Vagina (tissue), 2 donors: ENCODE measurements at regions not wholly inside any gene's neighbourhood (a gene's known extent, or its start where the extent isn't known, plus 50 kb on each side); places are given as distances from the start of the nearest gene placed in this dataset.

Experiments
- DNase-seq, 2 donors: peaks; one replicate each; pipeline ENCODE4 v3.0.0-alpha.2; 2017; ENCODE audit errors: extremely low spot score in 2 of 2
- H3K27ac ChIP-seq: fragments of 200-600 bp; sonication (generic); one replicate; pipeline ENCODE4 v1.5.1; 2019
- H3K27me3 ChIP-seq: fragments of 200-600 bp; sonication (generic); one replicate; pipeline ENCODE4 v1.5.1; 2019
- H3K36me3 ChIP-seq, 2 donors: fragments of 200-600 bp; sonication (generic); one replicate each; pipeline ENCODE4 v1.5.1; 2017 to 2019
- H3K4me1 ChIP-seq: fragments of 200-600 bp; sonication (generic); one replicate; pipeline ENCODE4 v1.5.1; 2019
- H3K4me3 ChIP-seq, 2 donors: fragments of 200-600 bp; sonication (generic); 1 replicate in 1 of 2; 2 replicates in 1 of 2; pipeline ENCODE4 v1.5.1; 2016 to 2019
- H3K9me3 ChIP-seq: fragments of 200-600 bp; sonication (generic); one replicate; pipeline ENCODE4 v1.5.1; 2019
- CTCF ChIP-seq, 3 experiments: fragments of 450-650 bp in 2 of 3; fragments of 200-600 bp in 1 of 3; sonication (generic) in 1 of 3; IDR thresholded peaks; one replicate each; pipeline ENCODE4 v1.5.1; 2017 to 2019; ENCODE audit warnings: antibody characterized with exemption in 3 of 3, mild to moderate bottlenecking in 2 of 3, moderate library complexity in 2 of 3
- POLR2A ChIP-seq, 2 donors: fragments of 450-650 bp; IDR thresholded peaks; one replicate each; pipeline ENCODE4 v1.6.1; 2017; ENCODE audit warnings: antibody characterized with exemption in 2 of 2, mild to moderate bottlenecking in 2 of 2, moderate library complexity in 2 of 2
- POLR2AphosphoS5 ChIP-seq, 2 donors: sonication (generic); formaldehyde crosslinking; IDR thresholded peaks; one replicate each; pipeline ENCODE4 v1.9.0; 2017; ENCODE audit warnings: antibody characterized with exemption in 2 of 2, mild to moderate bottlenecking in 2 of 2, low read depth in 1 of 2; ENCODE audit not compliant: insufficient read depth in 1 of 2
- intact Hi-C: fragments of 100-400 bp; cut with DNase I; formaldehyde crosslinking; loops from one replicate; pipeline ENCODE4 v1.15.1; 2023

GRCh38 chr4:38523524-38524448 is 140.2 kb upstream of the KLF3 start:
- Histone ChIP-seq H3K4me3 (no peak overlapping the region), H3K27me3 (no peaks in the 10 kb centered on the region), H3K27ac (no peak overlapping the region), H3K4me1 (no peaks in the 10 kb centered on the region), H3K36me3 (no peaks in the 10 kb centered on the region), H3K9me3 (no peaks in the 10 kb centered on the region)
- no peak for DNase-seq
- intact Hi-C loops = no loop called here
- no peak for TF ChIP-seq CTCF (IDR thresholded peaks at IDR 0.05)
- TF ChIP-seq POLR2A (IDR thresholded peaks at IDR 0.05) = no peak
- no peak for TF ChIP-seq POLR2AphosphoS5 (IDR thresholded peaks at IDR 0.05; ENCODE audit: insufficient read depth in 1 of 2, low read depth in 1 of 2)

- H3K4me3 ChIP-seq = no peak overlapping the region
- intact Hi-C loops = no loop called here
- H3K27ac ChIP-seq = no peak overlapping the region
- peaks cover 5% of the 10 kb centered on the region for H3K4me1 ChIP-seq
- DNase-seq = no peak
- H3K36me3 ChIP-seq = no peaks in the 10 kb centered on the region
- TF ChIP-seq CTCF (IDR thresholded peaks at IDR 0.05) (no peak), POLR2A (IDR thresholded peaks at IDR 0.05) (no peak), POLR2AphosphoS5 (IDR thresholded peaks at IDR 0.05; ENCODE audit: insufficient read depth in 1 of 2, low read depth in 1 of 2) (no peak)
- H3K9me3 ChIP-seq = no peaks in the 10 kb centered on the region
- no peaks in the 10 kb centered on the region for H3K27me3 ChIP-seq
These were observed 137.6 kb upstream of the KLF3 start for GRCh38 chr4:38526412-38526811.

GRCh38 chr4:38529189-38530115 is 134.5 kb upstream of the KLF3 start:
- intact Hi-C loops = no loop called here
- no peaks in the 10 kb centered on the region for H3K9me3 ChIP-seq
- DNase-seq = no peak
- TF ChIP-seq CTCF (IDR thresholded peaks at IDR 0.05) (no peak), POLR2AphosphoS5 (IDR thresholded peaks at IDR 0.05; ENCODE audit: insufficient read depth in 1 of 2, low read depth in 1 of 2) (no peak), POLR2A (IDR thresholded peaks at IDR 0.05) (no peak)
- peaks cover 5% of the 10 kb centered on the region for H3K4me1 ChIP-seq
- no peaks in the 10 kb centered on the region for H3K27me3 ChIP-seq
- H3K27ac ChIP-seq = no peak overlapping the region
- H3K4me3 ChIP-seq = no peak overlapping the region
- H3K36me3 ChIP-seq = no peaks in the 10 kb centered on the region

- no peak for DNase-seq
- Histone ChIP-seq H3K9me3 (no peaks in the 10 kb centered on the region), H3K36me3 (no peaks in the 10 kb centered on the region), H3K4me1 (peaks cover 5% of the 10 kb centered on the region), H3K4me3 (no peak overlapping the region), H3K27ac (no peak overlapping the region), H3K27me3 (no peaks in the 10 kb centered on the region)
- intact Hi-C loops = no loop called here
- no peak for TF ChIP-seq POLR2A (IDR thresholded peaks at IDR 0.05)
- TF ChIP-seq POLR2AphosphoS5 (IDR thresholded peaks at IDR 0.05; ENCODE audit: insufficient read depth in 1 of 2, low read depth in 1 of 2) = no peak
These were observed 133.5 kb upstream of the KLF3 start for GRCh38 chr4:38530486-38530885.

- TF ChIP-seq POLR2AphosphoS5 (IDR thresholded peaks at IDR 0.05; ENCODE audit: insufficient read depth in 1 of 2, low read depth in 1 of 2) (no peak), POLR2A (IDR thresholded peaks at IDR 0.05) (no peak), CTCF (IDR thresholded peaks at IDR 0.05) (no peak)
- Histone ChIP-seq H3K36me3 (no peaks in the 10 kb centered on the region), H3K4me3 (no peak overlapping the region), H3K4me1 (peaks cover 5% of the 10 kb centered on the region), H3K9me3 (no peaks in the 10 kb centered on the region), H3K27me3 (no peaks in the 10 kb centered on the region), H3K27ac (no peak overlapping the region)
- intact Hi-C loops = no loop called here
- no peak for DNase-seq
These were observed 132.8 kb upstream of the KLF3 start for GRCh38 chr4:38531141-38531727.
